Brain microvascular endothelial cell (primary cell): ENCODE measurements at regions not wholly inside any gene's neighbourhood (a gene's known extent, or its start where the extent isn't known, plus 50 kb on each side); places are given as distances from the start of the nearest gene placed in this dataset.

Experiments used
- DNase-seq: peaks from one replicate; pipeline ENCODE4 v3.0.0-alpha.2; 2020
- H3K27ac ChIP-seq: fragments of 250-450 bp; sonication (Bioruptor Pico); 2 replicates; pipeline ENCODE4 v1.5.1; 2020; ENCODE audit warnings: mild to moderate bottlenecking, moderate library complexity
- H3K27me3 ChIP-seq: fragments of 250-450 bp; sonication (Bioruptor Pico); replicated peaks from 2 replicates; pipeline ENCODE4 v1.5.1; 2020; ENCODE audit warnings: mild to moderate bottlenecking
- H3K36me3 ChIP-seq: fragments of 250-450 bp; sonication (Bioruptor Pico); replicated peaks from 2 replicates; pipeline ENCODE4 v1.5.1; 2020; ENCODE audit warnings: mild to moderate bottlenecking
- H3K4me3 ChIP-seq: 2 replicates; pipeline ENCODE4 v1.5.1; 2011; ENCODE audit warnings: low read depth, mild to moderate bottlenecking, control low read depth, low read length, moderate library complexity
- in situ Hi-C: cut with HindIII; loops from 2 replicates; pipeline ENCODE4 v1.10.0; 2017; ENCODE audit warnings: low sequenced_read_pairs, low pct_ligation_motif_present
- TF ChIP-seq, protein P1 (sequence below): IDR thresholded peaks from 2 replicates; pipeline ENCODE4 v1.5.1; 2011; ENCODE audit warnings: low read depth, mild to moderate bottlenecking, moderate library complexity, low read length, control low read depth, inconsistent platforms; ENCODE audit errors: missing control alignments

- Histone ChIP-seq H3K4me3 (no peak overlapping the region), H3K27me3 (no peaks in the 10 kb centered on the region), H3K27ac (no peak overlapping the region), H3K36me3 (no peaks in the 10 kb centered on the region)
- TF ChIP-seq, protein P1, sequence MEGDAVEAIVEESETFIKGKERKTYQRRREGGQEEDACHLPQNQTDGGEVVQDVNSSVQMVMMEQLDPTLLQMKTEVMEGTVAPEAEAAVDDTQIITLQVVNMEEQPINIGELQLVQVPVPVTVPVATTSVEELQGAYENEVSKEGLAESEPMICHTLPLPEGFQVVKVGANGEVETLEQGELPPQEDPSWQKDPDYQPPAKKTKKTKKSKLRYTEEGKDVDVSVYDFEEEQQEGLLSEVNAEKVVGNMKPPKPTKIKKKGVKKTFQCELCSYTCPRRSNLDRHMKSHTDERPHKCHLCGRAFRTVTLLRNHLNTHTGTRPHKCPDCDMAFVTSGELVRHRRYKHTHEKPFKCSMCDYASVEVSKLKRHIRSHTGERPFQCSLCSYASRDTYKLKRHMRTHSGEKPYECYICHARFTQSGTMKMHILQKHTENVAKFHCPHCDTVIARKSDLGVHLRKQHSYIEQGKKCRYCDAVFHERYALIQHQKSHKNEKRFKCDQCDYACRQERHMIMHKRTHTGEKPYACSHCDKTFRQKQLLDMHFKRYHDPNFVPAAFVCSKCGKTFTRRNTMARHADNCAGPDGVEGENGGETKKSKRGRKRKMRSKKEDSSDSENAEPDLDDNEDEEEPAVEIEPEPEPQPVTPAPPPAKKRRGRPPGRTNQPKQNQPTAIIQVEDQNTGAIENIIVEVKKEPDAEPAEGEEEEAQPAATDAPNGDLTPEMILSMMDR = no peak
- DNase-seq = no peak
- in situ Hi-C loops = no loop called here
These were observed 219.2 kb downstream of the IRS1 start for GRCh38 chr2:226580403-226580802.

DNA sequence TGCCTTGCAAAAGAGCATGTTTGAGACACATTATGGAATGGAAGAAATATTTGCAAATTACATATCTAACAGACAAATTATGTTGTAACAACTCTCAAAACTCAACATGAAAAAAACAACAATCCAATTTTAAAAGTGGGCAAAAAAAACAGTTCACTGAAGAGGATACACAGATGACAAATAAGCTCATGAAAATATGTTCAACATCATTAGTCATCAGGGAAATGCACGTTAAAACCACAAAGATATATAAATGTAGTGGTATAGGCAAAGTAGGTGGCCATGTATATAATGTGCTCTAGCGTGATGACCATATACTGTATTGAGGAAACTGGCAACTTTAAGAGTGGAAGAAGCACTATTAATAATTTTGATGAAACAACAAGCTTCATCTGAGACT lies 220.1 kb downstream of the IRS1 start:
- in situ Hi-C loops = no loop called here
- no peaks in the 10 kb centered on the region for H3K27me3 ChIP-seq
- H3K27ac ChIP-seq = no peak overlapping the region
- no peak overlapping the region for H3K4me3 ChIP-seq
- H3K36me3 ChIP-seq = no peaks in the 10 kb centered on the region
- TF ChIP-seq, protein P1 = no peak
- no peak for DNase-seq

DNA sequence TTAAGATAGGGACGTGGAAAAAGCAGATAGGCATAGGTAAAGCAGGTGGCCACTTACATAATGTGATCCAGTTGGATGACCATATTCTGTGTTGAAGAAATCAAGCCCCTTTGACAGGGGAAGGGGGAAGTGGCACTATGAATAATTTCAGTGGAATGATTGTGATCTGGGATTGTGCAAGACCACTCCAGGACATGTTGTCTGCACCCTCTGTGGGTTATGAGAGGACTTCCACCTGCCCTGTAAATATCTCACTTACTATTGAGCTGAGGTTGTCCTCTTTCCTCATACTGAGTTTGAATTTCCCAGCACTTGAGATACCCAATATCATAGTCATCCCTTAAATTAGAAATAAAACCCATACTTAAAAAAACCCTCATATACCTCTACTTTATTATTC lies 220.7 kb downstream of the IRS1 start:
- H3K27ac ChIP-seq = no peak overlapping the region
- H3K36me3 ChIP-seq = no peaks in the 10 kb centered on the region
- TF ChIP-seq, protein P1 = no peak
- H3K27me3 ChIP-seq = no peaks in the 10 kb centered on the region
- H3K4me3 ChIP-seq = no peak overlapping the region
- DNase-seq = no peak
- in situ Hi-C loops = no loop called here

- DNase-seq = no peak
- TF ChIP-seq, protein P1 = no peak
- no peak overlapping the region for H3K4me3 ChIP-seq
- H3K27me3 ChIP-seq = no peaks in the 10 kb centered on the region
- no peaks in the 10 kb centered on the region for H3K36me3 ChIP-seq
- in situ Hi-C loops = no loop called here
- H3K27ac ChIP-seq = no peak overlapping the region
These were observed 221.2 kb downstream of the IRS1 start for GRCh38 chr2:226578373-226578772.

DNA sequence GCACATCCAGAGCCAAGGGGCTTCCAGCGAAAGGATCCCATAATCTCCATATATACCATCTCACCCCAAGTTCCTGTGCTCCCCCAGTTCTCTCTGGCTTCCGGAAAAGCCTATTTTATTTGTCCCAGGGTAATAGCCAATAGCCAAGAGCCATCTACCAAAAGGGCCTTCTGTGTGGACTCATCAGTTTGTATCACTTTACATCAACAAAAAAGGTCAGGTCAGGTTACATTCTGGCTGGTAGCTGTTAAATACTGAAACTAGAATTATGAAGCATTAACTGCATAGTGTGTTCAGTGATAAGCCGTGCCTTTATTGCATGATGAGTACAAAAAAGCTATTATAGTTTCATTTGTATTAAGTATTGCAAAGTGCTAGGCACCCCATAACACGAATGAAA lies 223.7 kb downstream of the IRS1 start:
- TF ChIP-seq, protein P1 = no peak
- no peaks in the 10 kb centered on the region for H3K36me3 ChIP-seq
- no peak for DNase-seq
- H3K27me3 ChIP-seq = no peaks in the 10 kb centered on the region
- H3K27ac ChIP-seq = no peak overlapping the region
- in situ Hi-C loops = no loop called here
- no peak overlapping the region for H3K4me3 ChIP-seq

- in situ Hi-C loops = no loop called here
- H3K27ac ChIP-seq = no peak overlapping the region
- TF ChIP-seq, protein P1 = no peak
- H3K4me3 ChIP-seq = no peak overlapping the region
- DNase-seq = no peak
- no peaks in the 10 kb centered on the region for H3K27me3 ChIP-seq
- no peaks in the 10 kb centered on the region for H3K36me3 ChIP-seq
These were observed 226.5 kb downstream of the IRS1 start for GRCh38 chr2:226573158-226573557.
